ENCODE measurements at regions not wholly inside any gene's neighbourhood (a gene's known extent, or its start where the extent isn't known, plus 50 kb on each side); places are given as distances from the start of the nearest gene placed in this dataset.

- Mint-ChIP-seq H3K27me3 (ENCODE audit: unreplicated experiment) (peaks cover 5% of the 10 kb centered on the region), H3K9me3 (ENCODE audit: unreplicated experiment) (no peaks in the 10 kb centered on the region), H3K4me3 (ENCODE audit: unreplicated experiment) (no peak overlapping the region), H3K27ac (ENCODE audit: unreplicated experiment) (no peak overlapping the region), H3K4me1 (ENCODE audit: unreplicated experiment) (peaks cover 31% of the 10 kb centered on the region), H3K36me3 (ENCODE audit: low read depth, unreplicated experiment) (peaks cover 18% of the 10 kb centered on the region)
- TF ChIP-seq, protein P1, sequence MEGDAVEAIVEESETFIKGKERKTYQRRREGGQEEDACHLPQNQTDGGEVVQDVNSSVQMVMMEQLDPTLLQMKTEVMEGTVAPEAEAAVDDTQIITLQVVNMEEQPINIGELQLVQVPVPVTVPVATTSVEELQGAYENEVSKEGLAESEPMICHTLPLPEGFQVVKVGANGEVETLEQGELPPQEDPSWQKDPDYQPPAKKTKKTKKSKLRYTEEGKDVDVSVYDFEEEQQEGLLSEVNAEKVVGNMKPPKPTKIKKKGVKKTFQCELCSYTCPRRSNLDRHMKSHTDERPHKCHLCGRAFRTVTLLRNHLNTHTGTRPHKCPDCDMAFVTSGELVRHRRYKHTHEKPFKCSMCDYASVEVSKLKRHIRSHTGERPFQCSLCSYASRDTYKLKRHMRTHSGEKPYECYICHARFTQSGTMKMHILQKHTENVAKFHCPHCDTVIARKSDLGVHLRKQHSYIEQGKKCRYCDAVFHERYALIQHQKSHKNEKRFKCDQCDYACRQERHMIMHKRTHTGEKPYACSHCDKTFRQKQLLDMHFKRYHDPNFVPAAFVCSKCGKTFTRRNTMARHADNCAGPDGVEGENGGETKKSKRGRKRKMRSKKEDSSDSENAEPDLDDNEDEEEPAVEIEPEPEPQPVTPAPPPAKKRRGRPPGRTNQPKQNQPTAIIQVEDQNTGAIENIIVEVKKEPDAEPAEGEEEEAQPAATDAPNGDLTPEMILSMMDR (IDR thresholded peaks at IDR 0.05; ENCODE audit: unreplicated experiment): no peak
- DNase-seq (ENCODE audit: low spot score): no peak
Measured at GRCh38 chr1:201676641-201677040, 137.7 kb downstream of the NAV1 start.

DNA sequence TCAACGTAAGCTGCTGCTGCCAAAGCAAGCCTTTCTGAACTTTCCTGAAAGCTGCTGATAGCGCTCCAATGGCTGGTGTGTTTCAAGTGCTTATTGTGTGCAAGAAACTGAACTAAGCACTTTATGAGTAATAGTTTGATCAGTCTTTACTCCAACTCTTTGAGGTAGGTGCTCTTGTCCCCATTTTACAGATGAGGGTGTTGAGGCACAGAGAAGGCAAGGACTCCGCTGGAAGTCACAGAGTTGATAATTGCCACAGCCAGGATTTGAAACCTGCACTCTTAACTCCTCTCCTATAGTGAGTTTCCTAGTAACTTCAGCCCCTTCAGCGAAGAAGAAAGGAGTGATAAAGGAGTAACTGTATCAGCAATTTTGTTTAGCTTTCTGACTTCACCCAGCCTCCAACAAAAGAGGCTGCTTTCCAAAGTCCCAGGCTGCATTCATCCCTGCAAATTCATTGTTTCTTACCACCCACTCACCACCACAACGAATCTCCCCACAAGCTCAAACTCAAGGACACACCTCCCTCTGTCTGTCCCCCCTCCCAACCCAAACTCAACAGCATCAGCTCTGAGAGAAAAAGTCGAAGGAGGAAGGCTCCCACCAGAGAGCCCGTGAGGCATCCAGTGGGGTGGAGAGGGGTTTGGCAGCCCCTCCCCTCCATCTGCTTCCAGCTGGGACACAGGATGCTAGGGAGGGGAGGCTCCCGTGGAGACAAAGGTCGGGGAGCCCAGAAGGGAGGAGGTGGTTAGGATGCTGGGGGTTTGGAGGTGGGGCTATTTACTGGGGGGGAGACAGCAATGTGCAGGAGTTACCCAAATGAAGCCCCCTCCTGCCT is 139.6 kb downstream of the NAV1 start:
- TF ChIP-seq, protein P1 (IDR thresholded peaks at IDR 0.05; ENCODE audit: unreplicated experiment): no peak
- peak overlapping the region; percentile 4 for H3K27ac Mint-ChIP-seq (ENCODE audit: unreplicated experiment)
- peaks cover 2% of the 10 kb centered on the region for H3K27me3 Mint-ChIP-seq (ENCODE audit: unreplicated experiment)
- H3K4me3 Mint-ChIP-seq (ENCODE audit: unreplicated experiment): no peak overlapping the region
- DNase-seq (ENCODE audit: low spot score): no peak
- peaks cover 31% of the 10 kb centered on the region for H3K4me1 Mint-ChIP-seq (ENCODE audit: unreplicated experiment)
- H3K9me3 Mint-ChIP-seq (ENCODE audit: unreplicated experiment): no peaks in the 10 kb centered on the region
- peaks cover 18% of the 10 kb centered on the region for H3K36me3 Mint-ChIP-seq (ENCODE audit: low read depth, unreplicated experiment)

DNA sequence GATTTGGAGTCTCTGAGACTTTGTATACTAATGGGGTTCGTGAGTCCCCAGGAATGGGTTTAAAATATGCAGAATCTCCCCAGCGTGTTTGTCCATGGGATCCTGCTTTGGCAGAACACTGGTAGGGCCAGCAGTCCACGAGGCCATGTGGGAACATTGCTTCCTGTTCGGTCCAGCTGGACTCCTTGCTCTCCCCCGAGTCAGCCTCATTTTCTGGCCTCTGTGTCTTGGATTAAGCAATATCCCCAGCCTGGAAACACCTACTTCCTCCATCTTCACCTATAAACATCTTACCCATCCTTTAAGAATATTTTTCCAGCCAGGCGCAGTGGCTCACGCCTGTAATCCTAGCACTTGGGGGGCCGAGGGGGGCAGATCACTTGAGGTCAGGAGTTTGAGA is 142.4 kb downstream of the NAV1 start:
- no peak overlapping the region for H3K4me3 Mint-ChIP-seq (ENCODE audit: unreplicated experiment)
- peaks cover 12% of the 10 kb centered on the region for H3K36me3 Mint-ChIP-seq (ENCODE audit: low read depth, unreplicated experiment)
- TF ChIP-seq, protein P1 (IDR thresholded peaks at IDR 0.05; ENCODE audit: unreplicated experiment): no peak
- peaks cover 4% of the 10 kb centered on the region for H3K27me3 Mint-ChIP-seq (ENCODE audit: unreplicated experiment)
- no peak overlapping the region for H3K27ac Mint-ChIP-seq (ENCODE audit: unreplicated experiment)
- no peaks in the 10 kb centered on the region for H3K9me3 Mint-ChIP-seq (ENCODE audit: unreplicated experiment)
- H3K4me1 Mint-ChIP-seq (ENCODE audit: unreplicated experiment): peaks cover 29% of the 10 kb centered on the region
- DNase-seq (ENCODE audit: low spot score): no peak

GRCh38 chr1:201682964-201683363 is 144.0 kb downstream of the NAV1 start:
- Mint-ChIP-seq H3K4me3 (ENCODE audit: unreplicated experiment) (no peak overlapping the region), H3K4me1 (ENCODE audit: unreplicated experiment) (peaks cover 30% of the 10 kb centered on the region), H3K27me3 (ENCODE audit: unreplicated experiment) (peaks cover 2% of the 10 kb centered on the region), H3K36me3 (ENCODE audit: low read depth, unreplicated experiment) (peaks cover 12% of the 10 kb centered on the region), H3K27ac (ENCODE audit: unreplicated experiment) (no peak overlapping the region), H3K9me3 (ENCODE audit: unreplicated experiment) (no peaks in the 10 kb centered on the region)
- TF ChIP-seq, protein P1 (IDR thresholded peaks at IDR 0.05; ENCODE audit: unreplicated experiment): no peak
- no peak for DNase-seq (ENCODE audit: low spot score)

- peaks cover 10% of the 10 kb centered on the region for H3K36me3 Mint-ChIP-seq (ENCODE audit: low read depth, unreplicated experiment)
- DNase-seq (ENCODE audit: low spot score): no peak
- peaks cover 2% of the 10 kb centered on the region for H3K27me3 Mint-ChIP-seq (ENCODE audit: unreplicated experiment)
- TF ChIP-seq, protein P1 (IDR thresholded peaks at IDR 0.05; ENCODE audit: unreplicated experiment): no peak
- peaks cover 30% of the 10 kb centered on the region for H3K4me1 Mint-ChIP-seq (ENCODE audit: unreplicated experiment)
- no peak overlapping the region for H3K4me3 Mint-ChIP-seq (ENCODE audit: unreplicated experiment)
- H3K9me3 Mint-ChIP-seq (ENCODE audit: unreplicated experiment): no peaks in the 10 kb centered on the region
- no peak overlapping the region for H3K27ac Mint-ChIP-seq (ENCODE audit: unreplicated experiment)
Measured at GRCh38 chr1:201683397-201683796, 144.5 kb downstream of the NAV1 start.
